ENCODE measurements at regions not wholly inside any gene's neighbourhood (a gene's known extent, or its start where the extent isn't known, plus 50 kb on each side); places are given as distances from the start of the nearest gene placed in this dataset.
"Not testable (repeated sequence)": the region's sequence is repeated elsewhere in the genome, so short reads cannot be mapped to it uniquely, and the experiment has no call there.

DNA sequence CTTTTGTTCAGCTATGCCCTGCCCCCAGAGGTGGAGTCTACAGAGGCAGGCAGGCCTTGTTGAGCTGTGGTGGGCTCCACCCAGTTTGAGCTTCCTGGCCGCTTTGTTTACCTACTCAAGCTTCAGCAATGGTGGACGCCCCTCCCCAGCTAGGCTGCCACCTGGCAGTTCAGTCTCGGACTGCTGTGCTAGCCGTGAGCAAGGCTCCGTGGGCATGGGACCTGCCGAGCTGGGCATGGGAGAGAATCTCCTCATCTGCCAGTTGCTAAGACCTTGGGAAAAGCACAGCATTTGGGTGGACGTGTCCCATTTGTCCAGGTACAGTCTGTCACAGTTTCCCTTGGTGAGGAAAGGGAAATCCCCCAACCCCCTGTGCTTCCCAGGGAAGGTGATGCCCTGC, 270.0 kb upstream of the TCERG1L start:
- DNase-seq (ENCODE audit: low spot score): not testable (repeated sequence)

DNA sequence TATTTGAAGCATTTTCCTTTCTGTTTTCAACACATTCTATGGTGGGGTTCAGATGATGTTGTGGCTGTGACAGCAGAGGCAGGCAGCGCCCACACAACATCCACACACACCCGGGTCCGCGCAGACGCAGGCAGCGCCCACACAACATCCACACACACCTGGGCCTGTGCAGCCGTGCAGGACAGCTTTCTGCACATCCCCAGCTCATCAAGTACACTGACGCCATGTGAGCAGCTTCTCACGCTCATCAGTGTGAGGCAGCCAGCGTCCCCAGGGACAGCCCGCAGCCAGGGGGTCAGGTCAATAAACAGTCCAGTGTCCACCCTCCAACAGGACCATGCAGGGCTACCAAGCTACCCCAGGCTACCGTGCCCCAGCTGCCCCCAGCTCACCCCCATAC, 272.8 kb upstream of the TCERG1L start:
- no peak for DNase-seq (ENCODE audit: low spot score)

DNA sequence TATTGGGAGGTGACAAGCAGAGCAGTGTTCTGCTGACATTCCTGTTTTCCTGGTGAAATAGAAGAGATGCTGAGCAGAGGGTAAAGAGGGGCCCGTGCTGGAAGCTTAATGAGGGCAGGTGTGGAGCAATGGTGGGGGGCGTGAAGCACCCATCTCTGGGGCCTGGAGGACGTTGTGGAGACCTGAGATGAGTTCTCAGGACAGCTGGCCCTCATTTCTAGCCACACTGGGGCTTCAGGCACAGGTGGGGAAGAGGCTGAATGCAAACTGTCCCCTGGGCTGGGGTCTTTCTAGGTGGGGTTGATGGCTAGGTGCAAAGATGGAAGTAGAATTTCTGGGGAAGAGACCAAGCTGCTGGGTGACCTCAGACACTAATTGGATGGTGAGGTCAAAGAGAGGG, 274.2 kb upstream of the TCERG1L start:
- no peak for DNase-seq (ENCODE audit: low spot score)

DNA sequence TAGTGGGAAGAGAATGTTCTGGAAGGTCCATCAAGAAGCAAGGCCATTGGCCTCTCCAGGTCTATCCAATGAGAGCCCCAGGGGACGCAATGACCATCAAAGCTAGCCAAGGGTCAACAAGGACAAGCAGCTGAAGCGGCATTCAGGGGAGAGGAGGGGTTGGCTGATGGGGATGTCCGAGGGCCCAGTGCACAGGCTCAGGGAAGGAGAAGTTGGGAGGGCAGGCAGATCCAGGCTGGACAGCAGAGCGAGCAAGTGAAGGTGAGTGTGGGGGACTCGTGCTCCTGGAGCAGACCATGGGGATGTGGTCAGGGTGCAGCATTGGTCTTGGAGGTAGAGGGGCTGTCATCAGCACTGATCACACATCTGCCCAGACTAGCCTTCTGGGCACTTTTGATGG, 275.4 kb upstream of the TCERG1L start:
- DNase-seq (ENCODE audit: low spot score): no peak

DNA sequence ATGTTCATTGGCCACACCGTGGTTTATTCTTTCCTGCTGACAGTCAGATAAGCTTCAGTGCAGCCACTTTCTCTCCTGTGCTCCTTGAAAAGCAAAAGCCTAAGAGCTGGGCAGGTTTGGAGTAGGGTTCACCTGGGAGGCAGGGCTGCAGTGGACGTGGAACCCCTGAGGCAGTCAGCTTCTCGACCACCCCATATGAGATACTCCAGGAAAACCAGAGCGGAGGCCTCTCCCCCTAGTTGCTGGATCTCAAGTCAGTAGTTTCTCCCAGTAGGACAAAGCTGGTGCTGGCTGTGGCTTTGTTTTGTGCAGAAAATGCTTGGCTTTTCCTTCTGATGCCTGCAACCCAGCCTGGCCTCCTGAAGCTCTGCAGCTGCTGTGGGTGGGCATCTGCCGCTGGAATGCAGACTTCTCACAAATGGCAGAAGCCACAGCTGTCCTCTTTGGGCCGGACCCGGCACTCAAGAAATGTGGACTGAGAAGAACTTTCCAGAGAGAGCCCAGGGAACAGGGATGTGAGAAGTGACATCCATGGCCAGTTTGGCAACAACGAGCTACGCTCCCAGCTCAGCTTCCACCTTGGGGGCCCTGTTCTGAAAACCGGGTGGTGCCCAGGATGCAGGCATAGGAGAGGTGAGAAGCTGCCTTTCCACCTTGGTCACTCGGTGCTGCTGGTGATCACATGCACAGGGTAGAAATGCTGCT, 276.6 kb upstream of the TCERG1L start:
- no peak for DNase-seq (ENCODE audit: low spot score)

DNA sequence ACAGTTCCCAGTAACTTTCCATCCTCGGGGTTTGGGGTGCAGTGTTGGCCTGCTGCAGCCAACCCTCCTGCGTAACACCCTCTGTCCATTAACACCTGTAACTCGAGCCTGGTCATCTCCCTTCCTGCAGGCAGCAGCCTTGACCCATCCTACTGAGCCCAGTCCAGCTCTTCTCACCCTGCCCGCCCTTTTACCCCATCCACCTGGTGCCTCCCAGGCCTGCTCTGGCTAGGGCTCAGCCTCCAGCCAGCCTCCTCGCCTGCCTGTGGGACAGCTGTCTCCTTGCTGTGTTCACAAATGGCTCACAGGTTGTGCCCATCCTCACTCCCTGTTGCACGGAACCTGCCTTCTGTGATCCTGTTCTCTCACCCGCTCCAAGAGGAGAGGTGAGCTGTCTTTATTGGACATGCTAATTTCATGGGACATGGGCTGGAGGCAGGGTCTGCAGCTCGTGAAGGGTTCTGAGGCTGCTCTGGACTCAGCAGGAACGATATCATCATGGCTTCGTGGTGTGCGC, 277.2 kb upstream of the TCERG1L start:
- DNase-seq (ENCODE audit: low spot score): no peak

DNA sequence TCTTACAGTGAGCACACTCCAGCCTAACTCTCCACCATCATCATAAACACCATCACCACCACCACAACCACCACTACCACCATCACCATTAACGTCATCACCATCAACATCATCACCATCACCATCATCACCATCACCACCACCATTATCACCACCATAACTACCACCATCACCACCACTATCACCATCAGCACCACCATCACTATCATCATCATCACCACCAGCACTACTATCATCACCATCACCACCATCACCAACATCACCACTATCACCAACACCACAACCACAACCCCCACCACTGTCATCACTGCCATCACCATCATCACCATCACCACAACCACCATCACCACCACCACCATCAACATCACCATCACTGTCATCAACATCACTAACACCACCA, 279.0 kb upstream of the TCERG1L start:
- DNase-seq (ENCODE audit: low spot score): no peak

DNA sequence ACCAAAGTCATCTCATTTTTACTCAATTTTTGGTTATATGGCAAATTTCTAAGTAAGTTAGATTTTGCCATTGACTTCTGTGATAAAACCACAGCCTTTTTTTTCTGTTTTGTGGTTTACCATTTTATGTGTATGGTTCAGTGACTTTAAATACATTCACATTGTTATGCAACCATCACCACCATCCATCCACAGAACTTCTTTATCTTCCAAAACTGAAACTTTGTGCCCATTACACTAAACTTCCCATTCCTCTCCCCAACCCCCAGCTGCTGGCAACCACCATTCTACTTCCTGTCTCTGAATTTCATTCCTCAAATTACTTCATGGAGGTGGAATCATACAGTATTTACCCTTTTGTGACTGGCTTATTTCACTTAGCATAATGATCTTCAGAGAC, 280.4 kb upstream of the TCERG1L start:
- DNase-seq (ENCODE audit: low spot score): no peak

DNA sequence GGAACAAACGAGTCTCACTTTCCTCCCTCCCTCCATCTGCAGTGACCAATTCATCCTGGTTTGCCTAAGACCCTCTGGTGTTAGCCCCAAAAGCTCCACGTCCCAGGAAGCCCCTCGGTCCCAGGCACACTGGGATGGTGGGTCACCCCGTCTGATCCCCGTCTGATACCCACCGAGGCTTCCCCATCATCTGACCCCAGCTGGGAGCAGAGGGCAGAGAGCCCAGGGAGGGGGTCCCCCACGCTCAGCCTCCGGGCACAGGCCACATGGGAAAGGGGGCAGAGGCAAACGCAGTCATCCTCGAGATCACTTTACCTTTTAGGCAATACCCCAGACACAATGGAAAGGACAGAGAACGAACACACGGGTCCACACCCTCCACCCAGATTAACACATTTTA, 291.6 kb upstream of the PPP2R2D start:
- no peak for DNase-seq (ENCODE audit: low spot score)

DNA sequence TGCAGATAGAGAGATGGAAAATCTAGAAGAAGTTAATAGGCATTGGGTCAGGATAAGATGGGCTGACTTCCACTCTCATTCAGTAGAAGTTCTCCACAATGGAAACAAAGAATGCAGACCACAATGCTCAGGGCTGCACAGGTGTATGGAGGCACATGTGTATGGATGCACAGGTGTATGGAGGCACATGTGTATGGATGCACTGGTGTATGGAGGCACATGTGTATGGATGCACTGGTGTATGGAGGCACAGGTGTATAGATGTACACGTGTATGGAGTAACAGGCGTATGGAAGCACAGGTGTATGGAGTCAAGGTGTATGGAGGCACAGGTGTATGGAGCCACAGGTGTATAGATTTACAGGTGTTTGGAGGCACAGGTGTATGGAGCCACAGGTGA, 285.7 kb upstream of the PPP2R2D start:
- DNase-seq (ENCODE audit: low spot score): no peak

DNA sequence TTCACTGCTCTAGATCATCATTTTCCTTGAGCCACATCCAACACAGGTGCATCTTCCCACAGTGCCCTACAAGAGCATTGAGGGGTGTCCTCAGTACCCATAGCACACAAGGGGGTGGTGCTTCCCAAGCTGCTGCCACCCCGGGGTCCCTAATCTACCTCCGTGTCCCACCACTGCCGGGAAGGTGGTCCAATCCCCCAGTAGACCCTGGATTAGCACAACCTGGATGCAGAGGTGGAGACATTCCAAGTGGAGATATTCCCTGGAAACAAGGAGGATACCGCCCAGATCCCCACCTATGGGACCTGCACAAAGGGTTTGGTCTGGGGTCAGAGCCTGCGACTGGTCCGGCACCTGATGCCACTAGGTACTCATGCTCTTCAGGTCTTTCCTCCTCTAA, 284.8 kb upstream of the PPP2R2D start:
- no peak for DNase-seq (ENCODE audit: low spot score)

DNA sequence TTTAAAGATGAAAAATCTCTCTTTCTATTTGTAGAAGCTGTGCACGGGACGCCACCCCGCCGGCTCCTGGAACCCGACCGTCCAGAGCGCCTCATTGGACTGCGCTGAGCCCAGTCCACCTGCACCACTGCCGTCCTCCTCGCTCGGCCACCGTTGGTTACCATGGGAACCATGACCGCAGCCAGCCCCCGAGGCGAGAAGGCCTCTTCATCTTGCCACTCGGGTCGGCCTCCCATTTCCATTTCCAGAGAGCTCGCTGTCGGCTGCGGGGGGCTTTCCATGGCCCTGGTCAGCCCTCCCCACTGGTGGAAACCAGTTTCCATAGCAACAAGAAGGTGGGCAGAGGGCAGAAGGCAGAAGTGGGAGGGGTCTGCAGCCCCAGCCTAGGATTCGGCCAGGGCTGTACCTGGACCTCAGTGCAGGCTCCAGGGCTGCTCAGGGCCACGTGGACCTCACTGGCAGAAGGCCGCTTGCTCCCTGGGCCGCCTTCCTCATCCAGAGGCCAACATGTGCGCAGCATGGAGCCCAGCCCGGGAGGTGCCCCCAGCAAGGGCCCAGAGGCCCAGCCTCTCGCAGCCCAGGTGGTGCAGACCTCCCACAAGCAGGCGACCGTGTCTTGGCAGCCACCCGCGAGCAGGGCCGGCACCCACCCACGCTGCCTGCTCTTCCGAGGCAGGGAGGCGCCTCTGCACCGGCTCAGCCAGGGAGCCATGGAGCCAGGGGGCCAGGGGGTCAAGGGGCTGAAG, 283.5 kb upstream of the PPP2R2D start:
- DNase-seq (ENCODE audit: low spot score): no peak

DNA sequence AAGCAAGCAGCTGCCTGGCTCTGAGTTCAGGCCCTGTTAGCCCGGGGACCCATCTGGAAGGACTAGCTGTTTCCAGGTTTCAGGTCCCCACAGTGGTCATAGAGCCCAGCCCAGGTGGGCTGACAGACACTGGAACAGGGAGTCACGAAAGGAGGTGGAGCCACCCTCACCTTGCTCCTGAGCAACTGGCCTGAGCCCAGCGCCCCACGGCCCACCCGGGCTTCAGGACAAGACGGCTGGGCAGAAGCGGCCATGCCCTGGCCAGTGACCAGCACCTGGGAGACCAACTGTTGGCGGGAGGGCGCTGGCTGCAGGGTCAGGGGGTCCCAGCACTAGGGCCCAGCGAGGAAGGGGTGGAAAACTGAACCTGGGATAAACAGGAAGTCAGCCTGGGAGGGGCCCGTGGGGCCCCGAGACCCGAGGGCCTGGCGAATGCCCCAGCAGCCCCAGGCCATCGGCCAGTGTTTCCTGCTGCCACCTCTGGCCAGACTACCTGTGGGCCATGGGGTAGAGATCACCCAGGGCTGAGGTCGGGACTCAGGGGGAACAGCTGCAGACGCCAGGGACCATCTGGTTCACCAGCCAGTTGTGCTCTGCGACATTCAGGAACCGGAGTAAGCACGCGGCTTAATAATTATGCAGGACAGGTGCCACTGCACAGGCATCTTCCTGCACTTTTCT, 282.1 kb upstream of the PPP2R2D start:
- peak; percentile 63 for DNase-seq (ENCODE audit: low spot score)

DNA sequence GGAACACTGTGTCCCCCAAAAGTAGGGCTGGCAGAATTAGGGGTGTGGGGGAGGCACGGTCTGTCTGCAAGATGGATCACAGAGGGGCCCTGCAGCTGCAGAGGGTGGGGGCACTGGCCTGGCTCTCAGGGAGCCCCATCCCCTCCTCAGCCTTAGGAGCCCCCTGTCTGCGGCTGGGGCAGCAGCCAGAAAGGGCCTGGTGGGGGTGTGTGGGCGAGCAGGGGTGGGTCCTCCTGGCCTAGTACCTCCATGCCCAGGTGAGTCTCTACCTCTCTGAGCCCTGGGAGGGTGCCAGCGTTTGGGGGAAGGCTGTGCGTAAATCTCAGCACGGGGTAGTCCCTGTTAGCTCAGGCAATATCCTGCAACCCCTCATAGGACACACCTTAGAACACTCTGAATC, 280.5 kb upstream of the PPP2R2D start:
- no peak for DNase-seq (ENCODE audit: low spot score)

DNA sequence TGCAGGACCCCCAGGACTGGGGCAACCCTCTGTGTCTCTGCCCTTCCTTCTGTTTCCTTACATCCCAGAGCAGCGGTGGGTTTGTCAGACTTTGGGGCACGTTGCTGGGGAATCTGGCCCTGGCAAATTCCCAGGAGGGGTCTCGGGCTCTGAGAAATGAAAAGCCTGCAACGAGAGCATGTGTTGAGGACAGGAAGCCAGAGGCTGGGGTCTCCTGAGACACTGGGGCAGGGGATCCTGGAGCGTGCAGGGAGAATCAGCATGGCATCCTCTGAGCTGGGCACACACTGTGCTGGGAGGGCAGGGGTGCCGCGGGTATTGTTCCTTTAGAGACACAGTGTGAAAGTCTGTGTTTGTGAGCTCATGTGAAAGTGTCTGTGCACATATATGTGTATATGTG, 279.9 kb upstream of the PPP2R2D start:
- DNase-seq (ENCODE audit: low spot score): no peak

DNA sequence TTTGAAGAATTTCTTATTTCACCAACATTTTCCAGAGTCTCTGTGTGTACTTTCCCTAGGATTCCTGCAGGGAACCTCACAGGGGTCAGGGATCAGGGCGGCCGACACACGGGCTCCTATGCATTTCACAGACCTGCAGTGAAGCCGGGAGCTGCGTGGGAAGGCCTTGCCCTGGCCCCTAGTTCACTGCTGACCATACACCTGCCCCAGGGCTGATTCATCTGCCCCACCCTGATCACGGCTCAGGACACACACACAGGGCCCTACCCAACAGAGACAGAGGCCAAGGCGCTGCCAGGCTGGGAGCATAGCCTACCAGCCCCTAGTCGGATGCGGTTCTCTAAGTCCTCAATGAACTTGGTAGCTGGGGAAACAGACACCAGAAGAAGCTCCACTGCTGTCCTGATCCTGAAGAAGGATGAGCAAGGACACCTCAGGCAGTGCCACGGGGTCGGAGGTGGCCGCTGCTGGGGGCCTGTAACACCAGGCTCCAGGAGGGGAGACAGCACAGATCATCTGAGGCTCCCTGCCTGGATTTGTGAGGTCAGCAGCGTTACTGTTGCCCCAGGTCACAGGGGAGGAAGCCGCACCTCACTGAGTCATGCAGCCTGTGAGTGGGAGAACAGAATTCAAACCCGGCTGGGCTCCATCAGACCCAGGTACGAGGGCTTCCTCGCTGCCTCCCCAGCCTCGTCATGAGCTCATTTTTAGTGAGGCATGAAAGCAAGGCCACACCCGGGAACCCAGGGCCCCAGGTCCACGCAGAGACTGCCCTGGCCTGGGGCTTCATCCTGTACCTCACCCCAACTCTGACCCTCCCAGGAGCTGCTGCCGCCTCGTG, 278.8 kb upstream of the PPP2R2D start:
- no peak for DNase-seq (ENCODE audit: low spot score)

DNA sequence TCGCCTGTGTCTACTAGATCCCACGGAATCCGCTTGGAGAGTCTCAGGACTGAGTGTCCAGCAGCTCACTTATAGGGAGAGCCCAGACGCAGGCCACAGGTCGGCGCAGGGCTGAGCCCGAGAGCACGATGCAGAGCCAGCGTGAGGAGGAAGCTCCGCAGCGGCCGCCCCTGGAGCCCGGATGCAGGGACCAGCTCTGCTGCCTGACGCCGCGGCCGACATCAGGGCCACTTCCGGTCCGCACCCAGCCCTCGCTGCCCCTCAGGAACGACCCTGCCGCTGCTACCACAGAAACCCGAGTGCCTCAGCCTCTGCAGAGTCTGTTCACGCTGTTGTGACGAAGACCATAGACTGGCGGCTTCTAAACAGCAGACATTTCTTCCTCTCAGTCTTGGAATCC, 275.8 kb upstream of the PPP2R2D start:
- no peak for DNase-seq (ENCODE audit: low spot score)

DNA sequence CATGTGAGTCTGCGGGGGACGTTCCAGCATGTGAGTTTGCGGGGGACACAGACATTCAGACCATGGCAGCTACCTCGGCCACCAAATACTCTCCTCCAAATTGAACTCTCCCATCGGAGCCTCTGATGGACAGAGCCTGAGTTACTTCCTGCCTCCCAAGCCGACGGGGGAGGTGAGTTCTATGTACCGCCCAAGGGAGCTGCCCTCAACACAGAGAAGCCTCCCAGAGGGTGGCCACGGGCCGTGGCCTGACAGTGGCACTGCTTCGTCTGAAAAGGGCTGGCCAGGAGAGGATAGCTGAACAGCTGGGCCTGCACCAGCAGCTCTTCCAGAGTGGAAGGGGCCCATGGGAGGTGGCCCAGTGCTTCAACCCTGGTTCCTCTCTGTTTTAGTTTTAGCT, 274.5 kb upstream of the PPP2R2D start:
- no peak for DNase-seq (ENCODE audit: low spot score)

DNA sequence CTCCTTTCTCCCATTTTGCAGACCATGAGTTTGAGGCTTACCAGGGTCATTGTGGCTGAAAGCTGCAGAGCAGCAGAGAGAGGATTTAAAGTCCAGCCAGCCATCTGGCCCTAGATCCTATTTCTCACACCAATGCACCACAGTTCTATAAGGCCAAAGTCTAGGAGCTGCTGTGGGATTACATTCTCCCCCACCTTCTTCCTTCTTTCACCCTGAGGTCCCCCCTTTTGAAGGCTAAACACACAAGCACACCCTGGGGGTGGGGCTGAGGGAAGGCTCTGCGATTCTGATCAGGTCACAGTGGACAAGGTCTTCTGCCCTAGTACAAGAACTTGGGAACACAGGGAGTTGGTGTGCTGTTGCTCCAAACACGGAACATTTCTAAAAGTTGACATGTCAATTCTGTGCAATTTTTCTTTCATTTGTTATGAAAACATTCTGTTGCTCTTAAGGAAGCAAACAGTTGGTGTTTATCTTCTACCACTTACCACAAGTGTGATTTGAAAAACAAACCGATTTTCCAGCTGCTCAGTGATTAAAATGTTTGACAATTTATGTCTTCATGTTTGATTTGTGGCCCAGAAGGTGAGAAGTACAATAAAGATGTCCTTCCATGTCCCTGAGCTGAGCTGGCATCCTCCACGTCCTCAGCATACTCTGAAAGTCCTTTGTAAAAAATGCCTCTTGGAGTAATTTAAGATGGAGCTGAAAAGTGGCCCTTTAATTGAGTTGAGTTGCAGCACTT, 271.6 kb upstream of the PPP2R2D start:
- DNase-seq (ENCODE audit: low spot score): no peak

DNA sequence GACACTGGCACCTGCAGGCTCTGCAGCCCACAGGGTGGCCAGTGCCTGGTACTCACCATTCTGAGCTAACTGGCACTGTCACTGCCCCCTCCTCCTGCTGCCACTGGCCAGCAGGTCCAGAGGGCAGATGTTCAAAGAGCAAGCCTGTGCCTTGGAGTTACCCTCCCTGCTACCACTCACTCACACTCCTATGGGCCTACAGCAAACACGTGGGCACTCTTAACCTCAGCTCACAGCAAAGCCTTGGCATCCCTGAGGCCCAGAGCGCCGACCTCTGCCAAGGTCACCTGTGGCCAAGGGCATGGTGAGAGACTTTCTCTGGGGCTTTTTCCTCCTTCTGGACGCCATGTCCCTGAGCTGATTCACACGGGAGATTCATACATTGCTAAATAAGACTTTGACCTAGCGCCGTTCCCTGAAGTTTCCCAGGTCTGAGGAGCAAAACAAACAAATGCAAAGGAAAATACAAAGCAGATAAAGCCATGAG, 270.0 kb upstream of the PPP2R2D start:
- no peak for DNase-seq (ENCODE audit: low spot score)

DNA sequence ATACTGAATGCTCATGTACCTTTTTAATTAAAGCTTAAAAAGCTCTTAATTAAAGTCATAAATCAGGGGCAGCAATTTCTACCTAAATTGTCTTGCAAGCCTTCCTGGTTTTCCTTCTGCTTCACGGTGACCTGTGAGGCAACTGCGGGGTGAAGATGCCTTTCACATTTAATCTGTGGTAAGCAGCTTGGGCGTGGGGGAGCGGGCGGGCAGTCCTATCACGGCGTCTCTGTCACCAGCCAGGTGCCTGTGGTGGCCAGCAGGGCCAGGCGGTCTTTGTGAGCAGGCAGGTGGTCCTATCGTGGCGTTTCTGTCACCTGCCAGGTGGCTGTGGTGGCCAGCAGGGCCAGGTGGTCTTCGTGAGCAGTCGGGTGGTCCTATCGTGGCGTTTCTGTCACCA, 269.2 kb upstream of the PPP2R2D start:
- DNase-seq (ENCODE audit: low spot score): no peak

Data from left forelimb (tissue), 1 donor.